ENCODE measurements at regions not wholly inside any gene's neighbourhood (a gene's known extent, or its start where the extent isn't known, plus 50 kb on each side); places are given as distances from the start of the nearest gene placed in this dataset.
"Not testable (repeated sequence)": the region's sequence is repeated elsewhere in the genome, so short reads cannot be mapped to it uniquely, and the experiment has no call there.

DNA sequence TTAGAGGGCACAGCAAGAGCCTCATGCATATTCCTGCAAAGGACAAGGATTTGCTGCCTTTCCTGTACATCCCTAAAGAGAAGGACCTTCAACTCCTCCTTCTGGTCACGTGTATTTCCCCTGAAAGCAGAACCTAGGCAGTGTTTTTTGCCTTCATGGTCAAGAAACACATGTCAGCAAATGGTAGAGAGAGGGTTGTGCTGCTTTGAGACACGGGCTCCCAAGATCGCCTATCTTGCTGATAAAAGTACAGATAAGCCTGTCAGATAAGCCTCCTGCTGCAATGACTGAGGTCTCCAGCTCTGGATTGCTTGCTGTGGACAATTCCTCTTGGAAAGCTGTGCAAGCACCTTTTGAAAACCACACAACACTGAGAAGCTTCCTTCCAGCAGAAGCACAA lies 580.8 kb downstream of the CBLN4 start:
- DNase-seq (ENCODE audit: low spot score), result no peak
- TF ChIP-seq, protein P1, sequence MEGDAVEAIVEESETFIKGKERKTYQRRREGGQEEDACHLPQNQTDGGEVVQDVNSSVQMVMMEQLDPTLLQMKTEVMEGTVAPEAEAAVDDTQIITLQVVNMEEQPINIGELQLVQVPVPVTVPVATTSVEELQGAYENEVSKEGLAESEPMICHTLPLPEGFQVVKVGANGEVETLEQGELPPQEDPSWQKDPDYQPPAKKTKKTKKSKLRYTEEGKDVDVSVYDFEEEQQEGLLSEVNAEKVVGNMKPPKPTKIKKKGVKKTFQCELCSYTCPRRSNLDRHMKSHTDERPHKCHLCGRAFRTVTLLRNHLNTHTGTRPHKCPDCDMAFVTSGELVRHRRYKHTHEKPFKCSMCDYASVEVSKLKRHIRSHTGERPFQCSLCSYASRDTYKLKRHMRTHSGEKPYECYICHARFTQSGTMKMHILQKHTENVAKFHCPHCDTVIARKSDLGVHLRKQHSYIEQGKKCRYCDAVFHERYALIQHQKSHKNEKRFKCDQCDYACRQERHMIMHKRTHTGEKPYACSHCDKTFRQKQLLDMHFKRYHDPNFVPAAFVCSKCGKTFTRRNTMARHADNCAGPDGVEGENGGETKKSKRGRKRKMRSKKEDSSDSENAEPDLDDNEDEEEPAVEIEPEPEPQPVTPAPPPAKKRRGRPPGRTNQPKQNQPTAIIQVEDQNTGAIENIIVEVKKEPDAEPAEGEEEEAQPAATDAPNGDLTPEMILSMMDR (IDR thresholded peaks at IDR 0.05), result no peak
- no peak for TF ChIP-seq POLR2AphosphoS5 (IDR thresholded peaks at IDR 0.05)
- TF ChIP-seq POLR2A (IDR thresholded peaks at IDR 0.05), result no peak
- Histone ChIP-seq H3K36me3 (no peaks in the 10 kb centered on the region), H3K4me3 (no peak overlapping the region), H3K4me1 (replicated peaks) (no peaks in the 10 kb centered on the region), H3K27ac (no peak overlapping the region), H3K9me3 (no peaks in the 10 kb centered on the region), H3K27me3 (replicated peaks; ENCODE audit: insufficient read depth) (no peaks in the 10 kb centered on the region)
- intact Hi-C loops (cut with DNase I), result no loop called here
- 17% methylated on average over 3 of the region's 3 CpGs for WGBS

DNA sequence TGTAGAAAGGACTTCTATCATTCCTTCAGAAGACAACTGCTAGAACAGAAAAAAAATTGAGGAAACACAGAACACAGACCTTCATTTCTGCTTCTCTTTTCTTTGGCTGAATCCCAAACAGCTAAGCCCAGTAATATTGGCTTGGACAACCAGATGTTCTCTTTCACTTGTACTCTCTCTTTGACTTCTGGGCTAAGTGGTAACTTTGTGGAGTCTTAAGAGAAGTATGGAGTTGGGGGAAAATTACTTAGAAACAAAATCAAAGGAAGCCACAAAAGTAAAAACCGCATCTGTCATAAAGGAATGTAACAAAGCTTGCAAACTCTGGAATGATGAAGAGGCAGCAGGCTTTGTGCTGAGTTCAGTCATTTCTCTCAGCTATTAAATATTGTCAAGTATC lies 587.5 kb downstream of the CBLN4 start:
- no peak overlapping the region for H3K27ac ChIP-seq
- 31% methylated on average over 1 of the region's 1 CpG for WGBS
- intact Hi-C loops (cut with DNase I), result loop anchor here (10.0 kb wide), 1 partner anchor 757 kb away; no protein-coding TSS in a partner anchor
- TF ChIP-seq POLR2A (IDR thresholded peaks at IDR 0.05) (no peak), POLR2AphosphoS5 (IDR thresholded peaks at IDR 0.05) (no peak)
- TF ChIP-seq, protein P1 (IDR thresholded peaks at IDR 0.05), result no peak
- no peak for DNase-seq (ENCODE audit: low spot score)
- H3K36me3 ChIP-seq, result no peaks in the 10 kb centered on the region
- H3K9me3 ChIP-seq, result no peaks in the 10 kb centered on the region
- no peaks in the 10 kb centered on the region for H3K27me3 ChIP-seq (replicated peaks; ENCODE audit: insufficient read depth)
- no peaks in the 10 kb centered on the region for H3K4me1 ChIP-seq (replicated peaks)
- no peak overlapping the region for H3K4me3 ChIP-seq

GRCh38 chr20:55415567-55416142 lies 589.7 kb downstream of the CBLN4 start:
- intact Hi-C loops (cut with DNase I), result loop anchor here (10.0 kb wide), 1 partner anchor 759 kb away; no protein-coding TSS in a partner anchor
- Histone ChIP-seq H3K4me3 (no peak overlapping the region), H3K4me1 (replicated peaks) (no peaks in the 10 kb centered on the region), H3K27ac (no peak overlapping the region), H3K27me3 (replicated peaks; ENCODE audit: insufficient read depth) (no peaks in the 10 kb centered on the region), H3K9me3 (no peaks in the 10 kb centered on the region), H3K36me3 (no peaks in the 10 kb centered on the region)
- no peak for DNase-seq (ENCODE audit: low spot score)
- no peak for TF ChIP-seq POLR2A (IDR thresholded peaks at IDR 0.05)
- TF ChIP-seq, protein P1 (IDR thresholded peaks at IDR 0.05), result peak in 3 of 4 experiments; percentile 24 to 48 (median 25)
- WGBS, result 31% methylated on average over 7 of the region's 7 CpGs

DNA sequence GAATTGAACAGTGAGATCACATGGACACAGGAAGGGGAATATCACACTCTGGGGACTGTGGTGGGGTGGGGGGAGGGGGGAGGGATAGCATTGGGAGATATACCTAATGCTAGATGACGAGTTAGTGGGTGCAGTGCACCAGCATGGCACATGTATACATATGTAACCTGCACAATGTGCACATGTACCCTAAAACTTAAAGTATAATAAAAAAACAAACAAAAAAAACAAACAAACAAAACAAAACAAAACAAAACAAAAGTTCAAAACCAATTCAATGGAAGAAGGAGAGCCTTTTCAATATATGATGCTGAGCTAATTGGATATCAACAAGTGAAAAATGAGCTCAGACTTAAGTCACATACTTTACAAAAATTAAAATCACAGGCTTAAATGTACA lies 592.8 kb downstream of the CBLN4 start:
- not testable (repeated sequence) for H3K4me3 ChIP-seq; H3K36me3 ChIP-seq; DNase-seq (ENCODE audit: low spot score); H3K27ac ChIP-seq; H3K27me3 ChIP-seq (replicated peaks; ENCODE audit: insufficient read depth); H3K4me1 ChIP-seq (replicated peaks); H3K9me3 ChIP-seq
- 71% methylated on average over 1 of the region's 1 CpG for WGBS
- intact Hi-C loops (cut with DNase I), result loop anchor here (10.0 kb wide), 1 partner anchor 762 kb away; no protein-coding TSS in a partner anchor

DNA sequence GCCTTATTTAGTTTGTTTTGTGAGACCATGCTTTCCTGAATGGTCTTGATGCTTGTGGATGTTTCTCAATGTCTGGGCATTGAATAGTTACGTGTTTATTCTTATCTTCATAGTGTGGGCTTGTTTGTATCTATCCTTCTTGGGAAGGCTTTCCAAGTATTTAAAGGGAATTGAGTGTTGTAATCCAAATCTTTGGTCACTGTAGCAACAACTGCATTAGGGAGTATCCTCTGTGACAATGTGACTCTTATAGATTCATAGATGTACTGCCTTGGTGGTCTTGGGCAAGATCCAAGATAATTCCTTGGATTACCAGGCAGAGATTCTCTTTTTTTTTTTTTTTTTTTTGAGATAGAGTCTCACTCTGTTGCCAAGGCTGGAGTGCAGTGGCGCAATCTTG lies 598.4 kb downstream of the CBLN4 start:
- no peaks in the 10 kb centered on the region for H3K9me3 ChIP-seq
- no peak overlapping the region for H3K4me3 ChIP-seq
- H3K27me3 ChIP-seq (replicated peaks; ENCODE audit: insufficient read depth), result no peaks in the 10 kb centered on the region
- intact Hi-C loops (cut with DNase I), result no loop called here
- no peak overlapping the region for H3K27ac ChIP-seq
- no peaks in the 10 kb centered on the region for H3K4me1 ChIP-seq (replicated peaks)
- DNase-seq (ENCODE audit: low spot score), result no peak
- 75% methylated on average over 2 of the region's 2 CpGs for WGBS
- H3K36me3 ChIP-seq, result no peaks in the 10 kb centered on the region
- TF ChIP-seq POLR2A (IDR thresholded peaks at IDR 0.05), result no peak
- TF ChIP-seq, protein P1 (IDR thresholded peaks at IDR 0.05), result no peak

Measured in prostate gland (tissue), 2 donors.